GM12892 (cell line): ENCODE measurements at regions not wholly inside any gene's neighbourhood (a gene's known extent, or its start where the extent isn't known, plus 50 kb on each side); places are given as distances from the start of the nearest gene placed in this dataset.

Experiments used
- DNase-seq: peaks from one replicate; pipeline ENCODE4 v3.0.0; 2011; ENCODE audit not compliant: insufficient read length
- FAIRE-seq: peaks from 2 replicates; lab custom pipeline; 2011; peaks lifted over from hg19 to GRCh38; lab: Jason Lieb, UNC
- POLR2A ChIP-seq: IDR thresholded peaks from 2 replicates; pipeline ENCODE4 v1.6.1; 2011; ENCODE audit warnings: low read depth, low read length, control low read depth
- POLR2AphosphoS5 ChIP-seq: IDR thresholded peaks from 2 replicates; pipeline ENCODE4 v1.6.1; 2011; ENCODE audit warnings: low read depth, low read length, control low read depth
- TAF1 ChIP-seq: IDR thresholded peaks from 2 replicates; pipeline ENCODE4 v1.6.1; 2011; ENCODE audit warnings: low read depth, mild to moderate bottlenecking, control low read depth, low read length, borderline replicate concordance

- FAIRE-seq (no peak), DNase-seq (no peak)
- TF ChIP-seq POLR2AphosphoS5 (no peak), POLR2A (no peak), TAF1 (no peak)
Measured at GRCh38 chr17:73827627-73828291, 183.5 kb upstream of the SDK2 start.

GRCh38 chr17:73829676-73830280 is 185.5 kb upstream of the SDK2 start:
- DNase-seq = no peak
- FAIRE-seq = no peak
- TF ChIP-seq TAF1 (no peak), POLR2A (no peak), POLR2AphosphoS5 (no peak)

- DNase-seq (no peak), FAIRE-seq (no peak)
Measured at GRCh38 chr17:73831699-73832098, 187.5 kb upstream of the SDK2 start.

DNA sequence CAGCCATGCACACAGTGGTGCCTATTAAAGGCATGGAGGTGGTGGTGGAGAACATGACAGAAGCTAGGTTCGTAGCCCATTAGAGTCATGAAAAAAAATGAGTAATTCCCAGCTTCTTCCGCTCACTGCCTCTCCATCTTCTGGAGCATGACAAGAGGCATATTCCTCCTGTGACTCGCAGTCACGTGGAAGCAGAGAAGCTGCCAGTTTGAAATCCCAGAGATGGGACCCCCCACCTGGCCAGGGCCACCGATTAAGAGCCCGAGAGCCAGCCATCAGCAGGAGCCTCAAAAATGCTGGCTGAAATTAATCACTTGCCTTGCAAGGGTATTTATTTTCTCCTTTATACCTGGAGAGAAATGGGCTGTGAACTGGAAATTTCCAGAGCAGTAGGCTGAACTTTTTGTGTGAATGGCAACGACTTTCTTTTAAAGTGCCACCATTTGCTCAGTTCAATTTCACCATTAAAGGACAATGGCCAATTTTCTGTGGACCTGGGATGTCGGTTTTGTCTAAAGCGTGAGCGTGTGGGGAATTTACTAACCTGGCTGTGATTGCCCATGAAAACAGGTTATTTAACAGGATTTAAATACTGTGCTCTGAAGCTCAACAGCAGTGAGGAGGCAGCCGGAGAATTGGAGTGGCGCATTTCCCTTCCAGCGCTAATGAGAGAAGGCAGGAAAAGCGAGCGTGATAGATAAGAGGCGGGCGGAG is 189.7 kb upstream of the SDK2 start:
- no peak for TF ChIP-seq POLR2AphosphoS5
- TF ChIP-seq POLR2A = no peak
- no peak for TF ChIP-seq TAF1
- no peak for FAIRE-seq
- no peak for DNase-seq

More at GRCh38 chr17:73831699-73832098, 187.5 kb upstream of the SDK2 start:
- TF ChIP-seq POLR2A = no peak
- TF ChIP-seq POLR2AphosphoS5 = no peak
- no peak for TF ChIP-seq TAF1

DNA sequence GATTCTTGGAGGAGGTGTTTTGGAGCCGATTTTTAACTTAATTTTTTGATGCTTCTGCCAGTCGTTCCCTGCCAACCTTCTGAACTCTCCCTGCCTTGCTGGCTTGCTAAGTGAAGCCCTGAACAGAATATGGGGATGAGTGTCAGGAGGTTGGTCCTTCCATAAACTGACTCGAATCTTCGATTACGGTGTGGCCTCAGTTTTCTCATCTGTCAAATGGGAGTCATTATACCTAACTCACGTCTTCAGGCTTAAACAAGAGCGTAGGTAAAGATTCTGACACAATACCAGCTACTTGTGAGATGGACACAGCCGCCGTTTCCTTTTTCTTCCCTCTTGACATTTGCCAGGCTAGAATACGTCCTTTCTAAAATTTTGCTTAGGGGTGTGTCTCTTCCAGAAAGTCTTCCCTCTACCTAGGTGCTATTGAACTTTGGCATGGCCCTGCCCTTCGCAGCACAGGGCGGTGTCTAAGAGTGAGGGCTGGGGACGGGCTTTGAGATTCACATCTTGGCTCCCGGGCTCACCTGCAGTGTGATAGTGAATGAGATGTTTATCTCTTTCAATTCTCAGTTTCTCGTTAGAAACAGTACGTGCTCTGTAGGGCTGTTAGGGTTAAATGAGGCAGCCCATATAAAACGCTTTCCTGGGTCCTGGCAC is 190.6 kb upstream of the SDK2 start:
- DNase-seq (no peak), FAIRE-seq (no peak)
- no peak for TF ChIP-seq POLR2AphosphoS5
- TF ChIP-seq TAF1 = no peak
- no peak for TF ChIP-seq POLR2A

DNA sequence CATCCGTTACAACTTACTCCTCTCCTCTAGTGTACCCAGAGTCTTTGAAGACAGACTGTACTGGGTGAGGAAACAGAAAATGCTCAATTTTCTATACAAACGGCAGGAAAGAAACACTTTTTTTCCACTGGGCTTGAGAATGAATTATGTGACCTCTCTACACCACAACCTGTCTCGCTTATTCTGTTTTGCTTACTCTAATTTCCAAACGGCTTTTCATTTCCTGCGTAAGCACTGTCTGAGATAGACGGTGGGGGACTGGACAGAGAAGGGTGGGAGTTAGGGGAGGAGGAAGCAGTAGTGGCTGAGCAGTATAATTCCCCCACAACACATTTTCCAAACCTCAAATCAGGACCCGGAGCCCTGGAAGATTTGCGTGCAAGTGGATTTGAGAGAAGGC is 191.4 kb upstream of the SDK2 start:
- DNase-seq (no peak), FAIRE-seq (no peak)
- TF ChIP-seq POLR2AphosphoS5 (no peak), POLR2A (no peak), TAF1 (no peak)

DNA sequence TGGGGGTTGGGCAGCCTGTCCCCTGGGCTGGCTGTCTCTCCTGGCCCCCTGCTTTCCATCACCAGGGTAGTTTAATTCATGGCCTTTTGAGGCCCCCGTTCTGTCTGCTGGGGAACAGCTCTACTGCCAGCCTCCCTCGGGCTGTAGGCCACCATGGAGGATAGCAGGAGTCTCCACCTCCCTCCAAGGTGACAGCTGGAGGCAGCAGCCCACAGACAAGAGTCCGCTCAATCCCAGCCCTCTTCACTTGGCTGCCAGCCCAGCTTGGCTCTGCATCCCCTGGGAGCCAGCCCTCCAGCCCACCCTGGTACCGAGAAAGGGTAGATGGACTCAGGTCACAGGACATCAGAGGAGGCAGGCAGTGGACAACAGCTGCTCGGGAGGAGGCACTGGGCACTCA is 194.6 kb upstream of the SDK2 start:
- TF ChIP-seq POLR2AphosphoS5 (no peak), TAF1 (no peak), POLR2A (no peak)
- DNase-seq (no peak), FAIRE-seq (no peak)

DNA sequence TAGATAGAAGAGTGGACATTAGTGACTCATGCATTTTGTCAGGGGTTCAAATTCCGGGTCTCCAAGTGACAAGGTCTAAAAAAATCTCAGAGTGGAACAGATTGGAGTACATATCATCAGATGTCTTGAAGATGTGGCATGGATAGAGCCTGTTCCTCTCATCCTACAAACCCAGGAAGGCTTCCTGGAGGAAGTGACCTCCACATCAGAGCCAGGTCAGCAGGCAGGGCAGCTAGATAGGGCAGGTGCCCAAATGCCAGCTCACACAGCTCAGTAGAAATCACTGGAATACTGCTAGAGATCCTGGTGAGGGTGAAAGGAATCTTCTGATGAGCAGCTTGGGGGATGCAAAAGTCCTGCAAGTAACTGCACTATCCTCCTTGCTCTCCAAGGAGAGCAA is 196.6 kb upstream of the SDK2 start:
- TF ChIP-seq TAF1 (no peak), POLR2AphosphoS5 (no peak), POLR2A (no peak)
- DNase-seq (no peak), FAIRE-seq (no peak)

- DNase-seq (no peak), FAIRE-seq (no peak)
- TF ChIP-seq POLR2AphosphoS5 = no peak
- no peak for TF ChIP-seq TAF1
- no peak for TF ChIP-seq POLR2A
Measured at GRCh38 chr17:73841431-73842060, 197.3 kb upstream of the SDK2 start.

DNA sequence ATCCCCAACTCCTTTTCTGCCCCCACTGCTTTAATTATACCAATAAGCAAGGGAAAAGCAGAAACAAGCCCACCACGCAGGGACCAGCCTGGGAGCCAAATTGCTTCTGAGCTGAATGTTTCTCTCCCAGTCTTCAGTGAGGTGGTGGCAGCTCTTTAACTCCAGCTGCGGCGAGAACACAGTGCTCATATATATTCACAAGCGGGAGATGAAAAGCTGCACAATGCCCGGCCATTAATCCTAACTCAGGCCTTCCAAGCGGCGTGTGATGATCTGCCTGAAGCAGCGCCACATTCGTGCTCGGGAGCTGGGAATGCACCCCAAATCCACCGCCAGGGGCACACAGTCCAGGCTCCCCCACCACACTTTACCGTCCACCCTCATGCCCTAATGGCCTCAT is 203.7 kb upstream of the SDK2 start:
- TF ChIP-seq POLR2AphosphoS5 (no peak), TAF1 (no peak), POLR2A (no peak)
- no peak for DNase-seq
- FAIRE-seq = no peak

- FAIRE-seq = no peak
- TF ChIP-seq TAF1 (no peak), POLR2AphosphoS5 (no peak), POLR2A (no peak)
- no peak for DNase-seq
Measured at GRCh38 chr17:73850426-73850825, 206.2 kb upstream of the SDK2 start.
